ENCODE measurements at regions not wholly inside any gene's neighbourhood (a gene's known extent, or its start where the extent isn't known, plus 50 kb on each side); places are given as distances from the start of the nearest gene placed in this dataset.

DNA sequence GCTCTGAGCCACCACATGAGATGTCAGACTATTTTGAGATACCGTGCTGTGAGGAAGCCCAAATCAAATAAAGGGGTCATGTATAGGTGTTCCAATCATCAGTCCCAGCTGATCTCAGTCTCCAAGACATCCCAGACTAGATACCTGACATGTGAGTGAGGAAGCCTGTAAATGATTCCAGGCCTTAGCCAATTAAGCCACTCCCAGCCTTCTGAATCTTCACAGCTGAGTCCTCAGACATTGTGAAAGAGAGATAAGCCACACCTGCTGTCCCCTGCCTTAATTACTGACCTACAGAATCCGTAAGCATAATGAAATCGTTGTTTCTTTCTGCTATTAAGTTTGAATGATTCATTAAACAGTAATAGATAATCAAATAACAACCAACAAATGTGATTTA is 671.4 kb downstream of the ZNF674 start:
- no peak for DNase-seq (ENCODE audit: low read depth)

- no peak for DNase-seq (ENCODE audit: low read depth)
Observed at GRCh38 chrX:45872480-45872879, 671.8 kb upstream of the DIPK2B start.

DNA sequence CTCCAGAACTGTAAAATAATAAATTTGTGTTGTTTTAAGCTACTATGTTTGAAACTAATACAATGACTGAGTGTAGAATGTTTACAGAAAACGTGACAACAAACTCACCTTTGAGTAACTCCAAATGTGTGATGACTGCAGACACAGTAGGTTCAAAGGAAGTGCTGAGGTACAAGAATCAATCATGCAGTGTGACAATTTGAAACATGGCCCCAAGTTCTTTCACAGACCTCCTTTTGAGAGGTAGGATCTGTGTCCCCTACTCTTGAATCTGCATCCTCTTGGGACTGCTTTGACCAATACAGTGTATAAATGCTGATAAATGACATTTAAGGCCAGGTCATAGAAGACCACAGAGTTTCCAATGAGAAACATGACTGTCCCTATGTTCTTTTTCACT is 667.7 kb upstream of the DIPK2B start:
- DNase-seq (ENCODE audit: low read depth): no peak

GRCh38 chrX:45862801-45863200 is 662.1 kb upstream of the DIPK2B start:
- no peak for DNase-seq (ENCODE audit: low read depth)

DNA sequence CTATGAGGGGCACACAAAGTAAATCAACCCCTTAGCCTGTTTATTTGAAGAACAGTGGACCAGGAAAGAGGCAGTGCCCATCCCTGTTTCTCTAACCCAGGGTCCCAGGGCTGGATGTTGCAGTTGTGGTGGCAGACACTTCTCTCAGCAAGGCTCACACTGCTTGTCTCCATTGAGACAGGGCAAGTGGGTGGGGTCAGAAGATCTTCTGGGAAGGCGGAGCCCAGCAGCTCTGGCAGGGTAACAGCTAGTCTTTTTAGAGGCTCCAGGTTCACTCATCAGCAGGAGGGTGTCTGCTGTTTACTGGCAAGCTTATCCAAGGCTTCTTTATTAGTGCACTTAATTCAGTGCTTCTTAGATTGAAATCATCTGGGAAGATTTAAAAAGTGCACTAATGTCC is 659.8 kb upstream of the DIPK2B start:
- DNase-seq (ENCODE audit: low read depth): no peak

- DNase-seq (ENCODE audit: low read depth): no peak
Observed at GRCh38 chrX:45859407-45859806, 658.7 kb upstream of the DIPK2B start.

DNA sequence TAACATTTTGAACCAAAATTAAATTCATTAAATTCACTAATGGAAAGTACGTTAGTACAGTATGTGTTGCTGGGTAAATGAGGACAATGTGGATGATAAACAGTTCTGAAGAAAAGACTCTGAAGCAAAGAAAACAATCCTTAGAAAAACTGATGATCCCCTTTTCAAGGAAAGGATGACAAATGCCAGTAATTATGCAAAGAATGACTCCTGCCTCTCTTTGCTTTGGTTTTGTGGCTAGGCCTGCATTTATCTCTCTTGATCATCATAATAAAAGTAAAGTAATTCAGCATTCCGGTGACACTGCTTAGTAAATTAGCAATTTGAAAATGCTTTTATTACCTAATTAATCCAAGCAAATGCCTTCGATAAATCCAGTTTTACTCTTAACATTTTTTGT is 652.2 kb upstream of the DIPK2B start:
- no peak for DNase-seq (ENCODE audit: low read depth)

GRCh38 chrX:45851434-45851991 is 650.8 kb upstream of the DIPK2B start:
- peak; percentile 35 for DNase-seq (ENCODE audit: low read depth)

GRCh38 chrX:45850775-45851433 is 650.2 kb upstream of the DIPK2B start:
- no peak for DNase-seq (ENCODE audit: low read depth)

DNA sequence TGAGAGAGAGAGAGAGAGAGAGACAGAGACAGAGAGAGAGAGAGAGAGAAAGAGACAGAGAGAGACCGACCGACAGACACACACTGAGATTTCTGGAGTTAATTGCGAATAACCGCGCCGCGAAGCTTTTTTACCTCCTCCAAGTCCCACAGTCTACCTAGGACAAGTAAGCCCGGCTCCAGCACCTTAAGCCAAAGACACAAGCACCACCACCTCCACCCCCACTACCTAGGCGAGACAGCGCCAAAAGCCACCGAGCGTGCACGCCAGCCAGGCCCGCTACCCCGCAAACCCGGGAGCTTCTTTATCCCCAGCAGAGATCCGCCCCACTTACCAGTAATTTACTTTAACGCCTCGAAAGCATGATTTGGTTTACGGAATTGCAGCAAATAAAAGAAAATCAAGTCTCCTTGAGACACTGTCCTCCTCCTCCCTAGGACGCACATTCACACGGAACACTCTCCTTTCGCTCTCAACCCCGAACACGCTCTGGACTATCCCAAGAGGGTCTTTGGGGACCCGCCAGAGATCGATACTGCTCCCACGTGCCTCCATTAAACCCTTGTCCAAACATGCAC is 649.6 kb upstream of the DIPK2B start:
- no peak for DNase-seq (ENCODE audit: low read depth)

- no peak for DNase-seq (ENCODE audit: low read depth)
Observed at GRCh38 chrX:45849261-45849862, 648.7 kb upstream of the DIPK2B start.

- no peak for DNase-seq (ENCODE audit: low read depth)
Observed at GRCh38 chrX:45847961-45848360, 647.3 kb upstream of the DIPK2B start.

GRCh38 chrX:45846328-45846727 is 645.7 kb upstream of the DIPK2B start:
- DNase-seq (ENCODE audit: low read depth): no peak

DNA sequence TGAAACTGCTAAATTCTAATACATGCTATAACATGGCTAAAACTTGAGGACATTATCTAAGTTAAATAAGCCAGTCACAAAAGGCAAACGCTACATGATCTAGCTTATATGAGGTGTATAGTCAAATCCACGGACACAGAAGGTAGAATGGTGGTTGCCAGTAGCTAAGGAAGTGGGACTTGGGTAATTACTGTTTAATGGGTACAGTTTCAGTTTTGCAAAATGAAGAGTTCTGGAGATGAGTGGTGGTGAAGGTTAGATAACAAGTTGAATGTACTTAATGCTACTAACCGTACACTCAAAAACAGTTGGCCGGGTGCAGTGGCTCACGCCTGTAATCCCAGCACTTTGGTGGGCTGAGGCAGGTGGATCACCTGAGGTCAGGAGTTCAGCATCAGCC is 644.5 kb upstream of the DIPK2B start:
- no peak for DNase-seq (ENCODE audit: low read depth)

DNA sequence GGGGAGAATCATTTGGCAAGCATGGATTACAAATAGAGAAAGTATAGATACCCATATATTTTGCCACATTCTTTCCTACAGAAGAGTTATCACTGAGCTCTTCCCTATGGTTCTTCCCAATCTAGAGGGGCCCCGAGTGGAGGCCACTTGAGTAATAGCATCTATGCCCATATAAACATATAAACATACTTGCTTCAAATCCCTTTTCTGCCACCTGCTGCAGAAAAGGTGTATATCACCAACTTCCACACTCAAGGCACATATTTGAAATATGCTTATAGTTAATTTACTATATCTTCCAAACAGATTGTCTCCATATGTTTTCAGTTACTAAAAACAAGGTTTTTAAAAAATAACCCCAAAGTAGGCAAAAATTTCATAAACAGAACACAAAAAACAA is 642.8 kb upstream of the DIPK2B start:
- no peak for DNase-seq (ENCODE audit: low read depth)

- DNase-seq (ENCODE audit: low read depth): no peak
Observed at GRCh38 chrX:45842926-45843315, 642.2 kb upstream of the DIPK2B start.

DNA sequence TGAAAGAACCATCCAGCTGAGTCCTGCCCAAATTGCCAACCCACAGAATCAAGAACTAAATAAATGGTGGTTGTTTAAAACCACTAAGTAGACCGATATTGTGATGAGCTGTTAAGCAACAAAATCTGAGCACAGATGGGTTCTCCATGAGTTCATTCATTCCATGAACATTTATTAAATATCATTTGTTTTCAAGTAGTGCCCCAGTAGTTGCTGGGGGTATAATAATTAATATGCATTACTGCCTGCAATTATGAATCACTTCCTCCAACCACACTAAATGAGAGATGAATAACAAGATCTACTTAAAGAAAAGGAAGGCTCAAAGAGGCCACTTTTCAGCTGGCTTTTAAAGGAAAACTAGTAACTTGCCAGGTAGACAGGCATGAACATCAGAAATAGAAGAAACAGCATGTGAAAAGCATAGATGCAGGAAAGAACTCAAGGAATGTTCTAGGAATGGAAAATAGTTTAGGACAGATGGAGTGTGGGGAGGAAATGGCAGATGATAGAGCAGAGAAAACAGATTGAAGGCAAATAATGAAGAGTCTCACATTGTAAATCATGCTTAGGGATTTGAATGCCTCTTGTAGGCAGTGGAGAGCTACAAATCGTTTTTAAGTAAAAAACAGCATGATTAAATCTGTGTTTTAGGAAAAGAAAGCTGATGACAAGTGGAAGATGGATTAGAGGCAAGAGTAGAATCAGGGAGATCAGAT is 641.7 kb upstream of the DIPK2B start:
- DNase-seq (ENCODE audit: low read depth): no peak

DNA sequence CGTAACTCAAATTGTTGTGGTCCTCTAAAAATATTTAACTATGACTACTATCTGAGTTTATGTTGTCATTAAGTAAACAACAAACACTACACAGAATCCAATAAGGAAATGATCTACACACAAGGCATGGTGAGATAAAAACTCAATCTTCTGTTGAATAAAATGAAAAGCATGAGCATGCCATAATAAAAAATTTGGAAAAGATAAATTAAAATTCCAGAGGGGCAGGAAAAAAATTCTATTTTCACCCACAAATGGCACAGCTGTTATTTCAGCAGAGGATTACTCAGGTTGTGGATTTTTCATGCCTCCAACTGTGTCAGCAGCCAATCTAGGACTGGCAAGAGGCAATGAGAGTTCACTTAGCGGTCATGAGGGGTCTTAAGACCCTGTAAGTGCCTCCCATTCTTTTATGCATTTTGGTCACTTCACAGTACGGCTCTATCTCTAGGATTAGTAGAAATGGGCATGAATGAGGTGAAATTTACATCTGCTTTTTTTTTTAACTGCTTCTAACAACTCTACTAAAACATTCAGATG is 639.8 kb upstream of the DIPK2B start:
- no peak for DNase-seq (ENCODE audit: low read depth)

GRCh38 chrX:45830343-45830742 is 629.7 kb upstream of the DIPK2B start:
- DNase-seq (ENCODE audit: low read depth): no peak

DNA sequence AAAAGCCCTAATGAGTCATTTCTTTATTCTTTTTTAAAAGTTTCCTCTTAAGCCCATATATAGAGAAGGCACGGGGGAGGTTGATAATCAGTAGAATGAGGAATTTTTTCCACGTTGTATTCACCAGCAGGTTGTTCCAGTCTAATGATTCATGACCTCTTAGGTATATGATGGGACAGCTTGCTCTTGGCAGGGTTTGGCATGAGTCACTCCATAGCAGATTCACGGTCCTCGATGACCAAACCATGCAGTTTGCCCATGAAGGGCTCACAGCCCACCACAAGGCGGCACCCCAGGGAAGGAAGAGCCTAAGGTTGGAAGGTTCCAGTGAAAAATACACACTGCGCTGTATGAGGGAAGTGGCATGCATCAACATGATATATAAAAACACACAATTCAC is 623.8 kb upstream of the DIPK2B start:
- DNase-seq (ENCODE audit: low read depth): no peak

DNA sequence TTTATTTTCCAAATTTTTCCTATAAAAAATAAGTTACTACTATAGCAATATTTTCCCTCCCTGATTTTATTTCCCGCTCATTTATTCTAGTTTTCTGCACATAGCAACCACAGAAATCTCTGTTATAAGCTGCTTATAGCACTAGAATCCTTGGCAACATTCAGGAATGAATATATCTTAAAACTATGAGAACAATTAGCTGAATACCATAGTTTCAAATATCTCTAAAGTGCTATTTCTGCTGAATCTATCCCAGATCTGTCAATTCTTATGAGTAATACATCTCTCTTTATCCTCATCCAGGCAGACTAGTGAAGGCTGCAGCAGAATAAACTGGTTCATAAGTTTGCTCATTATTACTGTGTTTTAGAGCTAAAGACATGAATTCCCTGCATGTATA is 622.9 kb upstream of the DIPK2B start:
- no peak for DNase-seq (ENCODE audit: low read depth)

DNA sequence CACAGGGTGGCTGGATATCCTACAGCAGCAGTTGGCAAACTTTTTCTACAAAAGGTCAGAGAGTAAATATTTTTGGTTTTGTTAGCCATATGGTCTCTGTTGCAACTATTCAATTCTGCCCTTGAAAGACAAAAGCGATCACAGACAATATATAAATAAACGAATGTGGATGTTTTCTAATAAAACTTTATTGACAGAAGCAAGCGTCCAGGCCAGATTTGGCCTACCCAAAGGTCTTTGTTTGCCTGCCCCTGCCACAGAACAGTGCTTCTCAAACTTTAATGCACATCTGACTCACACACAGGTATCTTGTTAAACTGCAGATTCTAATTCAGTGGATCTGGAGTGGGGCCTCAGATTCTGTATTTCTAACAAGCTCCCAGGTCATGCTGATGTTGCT is 621.4 kb upstream of the DIPK2B start:
- no peak for DNase-seq (ENCODE audit: low read depth)

DNA sequence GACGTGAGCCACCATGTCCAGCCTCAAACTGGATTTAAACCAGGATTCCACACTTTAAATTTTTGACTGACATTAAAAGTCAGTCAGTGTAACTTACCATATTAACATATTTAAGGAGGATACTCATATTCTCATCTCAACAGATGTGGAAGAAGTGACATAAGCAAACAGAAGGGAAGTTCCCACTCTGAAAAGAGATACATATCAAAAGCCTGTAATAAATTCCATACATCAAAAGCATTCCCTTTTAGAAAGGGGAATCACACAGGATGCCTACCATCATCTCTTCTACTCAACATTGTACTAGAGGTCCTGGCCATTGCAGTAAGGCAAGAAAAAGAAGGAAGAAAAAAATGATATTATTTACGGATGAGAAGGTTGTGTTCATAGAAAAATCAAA is 618.2 kb upstream of the DIPK2B start:
- DNase-seq (ENCODE audit: low read depth): no peak

Measured in T follicular helper cell (primary cell).